H1 (cell line): ENCODE measurements at regions not wholly inside any gene's neighbourhood (a gene's known extent, or its start where the extent isn't known, plus 50 kb on each side); places are given as distances from the start of the nearest gene placed in this dataset.

Experiments
- CTCF ChIA-PET: fragments of 300-600 bp; sonication (Branson Sonifier 250); formaldehyde crosslinking; loops from one replicate; lab custom pipeline; 2021; ENCODE audit not compliant: partially characterized antibody; lab: Charles Lee
- POLR2A ChIA-PET: fragments of 300-600 bp; sonication (Branson Sonifier 250); formaldehyde crosslinking; loops from one replicate; lab custom pipeline; 2021; ENCODE audit warnings: inconsistent platforms; ENCODE audit not compliant: partially characterized antibody; lab: Charles Lee
- DNase-seq, 2 experiments: peaks; one replicate each; pipeline versions ENCODE4 v3.0.0 to v3.0.0-alpha.2; 2010 to 2022; ENCODE audit warnings: low spot score in 2 of 2, low read depth in 1 of 2, mixed read lengths in 1 of 2
- FAIRE-seq: peaks from 2 replicates; lab custom pipeline; 2011; peaks lifted over from hg19 to GRCh38; lab: Jason Lieb, UNC
- H2AFZ ChIP-seq: 2 replicates; pipeline ENCODE4 v1.8.1; 2012; ENCODE audit warnings: low read length, inconsistent platforms
- H2AK5ac ChIP-seq: 2 replicates; pipeline ENCODE4 v1.6.1; 2013; ENCODE audit warnings: low read depth, low read length
- H2BK120ac ChIP-seq: replicated peaks from 2 replicates; pipeline ENCODE3; 2013; ENCODE audit warnings: low read depth, low read length, inconsistent platforms
- H2BK12ac ChIP-seq: 2 replicates; pipeline ENCODE4 v1.6.1; 2013; ENCODE audit warnings: low read depth, low read length
- H2BK15ac ChIP-seq: 2 replicates; pipeline ENCODE4 v1.6.1; 2013; ENCODE audit warnings: low read length
- H2BK20ac ChIP-seq: 2 replicates; pipeline ENCODE4 v1.6.1; 2013; ENCODE audit warnings: low read length
- H2BK5ac ChIP-seq: 2 replicates; pipeline ENCODE4 v1.6.1; 2013; ENCODE audit warnings: low read depth, low read length
- H3K14ac ChIP-seq: 2 replicates; pipeline ENCODE4 v1.6.1; 2013; ENCODE audit warnings: inconsistent platforms; ENCODE audit not compliant: insufficient read length
- H3K18ac ChIP-seq: 2 replicates; pipeline ENCODE4 v1.6.1; 2013; ENCODE audit warnings: low read length; ENCODE audit errors: extremely low read depth
- H3K23ac ChIP-seq: 2 replicates; pipeline ENCODE4 v1.6.1; 2013; ENCODE audit warnings: inconsistent platforms; ENCODE audit not compliant: insufficient read length
- H3K23me2 ChIP-seq: 2 replicates; pipeline ENCODE4 v1.6.1; 2013; ENCODE audit warnings: low read depth, low read length
- H3K27ac ChIP-seq: 2 replicates; pipeline ENCODE4 v1.6.1; 2011; ENCODE audit warnings: low read depth, low read length, inconsistent platforms
- H3K27me3 ChIP-seq, 4 experiments: replicated peaks in 1 of 4; 1 replicate in 1 of 4; 2 replicates in 3 of 4; pipeline versions ENCODE4 v1.6.1 to v1.8.1; 2011 to 2013; ENCODE audit warnings: low read length in 3 of 4, mild to moderate bottlenecking in 3 of 4, inconsistent platforms in 2 of 4, mixed read lengths in 2 of 4, moderate library complexity in 1 of 4; ENCODE audit not compliant: control insufficient read depth in 3 of 4, insufficient read depth in 3 of 4; ENCODE audit errors: extremely low read depth in 1 of 4
- H3K36me3 ChIP-seq, 4 experiments: 2 replicates each; pipeline versions ENCODE4 v1.6.1 to v1.8.1; 2011 to 2013; ENCODE audit warnings: mild to moderate bottlenecking in 4 of 4, low read length in 3 of 4, moderate library complexity in 2 of 4, control low read depth in 1 of 4, inconsistent platforms in 1 of 4; ENCODE audit not compliant: insufficient read depth in 4 of 4, control insufficient read depth in 2 of 4
- H3K4ac ChIP-seq: replicated peaks from 2 replicates; pipeline ENCODE3; 2013; ENCODE audit warnings: low read length, low read depth, mixed read lengths, inconsistent platforms; ENCODE audit not compliant: insufficient read length
- H3K4me1 ChIP-seq, 4 experiments: replicated peaks in 1 of 4; 1 replicate in 1 of 4; 2 replicates in 3 of 4; pipeline versions ENCODE4 v1.6.1 to v1.8.1; 2011 to 2013; ENCODE audit warnings: low read length in 3 of 4, inconsistent platforms in 2 of 4, mixed read lengths in 1 of 4; ENCODE audit not compliant: insufficient read depth in 4 of 4, control insufficient read depth in 3 of 4
- H3K4me2 ChIP-seq, 2 experiments: 2 replicates each; pipeline versions ENCODE4 v1.6.1 to v1.8.1; 2011 to 2013; ENCODE audit warnings: low read depth in 2 of 2, low read length in 2 of 2, control low read depth in 1 of 2, inconsistent platforms in 1 of 2, mild to moderate bottlenecking in 1 of 2; ENCODE audit not compliant: insufficient read depth in 1 of 2
- H3K4me3 ChIP-seq, 4 experiments: fragments of 200-600, 300-600 bp in 1 of 4; sonication (generic), shearing (Covaris generic), sonication (Bioruptor Twin) in 1 of 4; 2 replicates each; pipeline versions ENCODE4 v1.5.1 to v1.8.1; 2011 to 2016; ENCODE audit warnings: low read length in 4 of 4, low read depth in 3 of 4, control low read depth in 2 of 4, inconsistent platforms in 2 of 4, mild to moderate bottlenecking in 2 of 4, mixed read lengths in 1 of 4, moderate library complexity in 1 of 4; ENCODE audit not compliant: insufficient read depth in 2 of 4; ENCODE audit errors: extremely low read depth in 1 of 4
- H3K56ac ChIP-seq: replicated peaks from 2 replicates; pipeline ENCODE3; 2013; ENCODE audit warnings: low read depth, mild to moderate bottlenecking, mixed read lengths, low read length, inconsistent platforms; ENCODE audit not compliant: insufficient read length
- H3K79me1 ChIP-seq: 2 replicates; pipeline ENCODE4 v1.6.1; 2013; ENCODE audit warnings: low read depth, low read length, control low read depth
- H3K79me2 ChIP-seq, 2 experiments: 2 replicates each; pipeline versions ENCODE4 v1.6.1 to v1.8.1; 2012 to 2013; ENCODE audit warnings: low read length in 2 of 2, mild to moderate bottlenecking in 2 of 2, inconsistent platforms in 1 of 2; ENCODE audit not compliant: insufficient read depth in 2 of 2, control insufficient read depth in 1 of 2
- H3K9ac ChIP-seq, 4 experiments: replicated peaks in 1 of 4; 1 replicate in 1 of 4; 2 replicates in 3 of 4; pipeline versions ENCODE4 v1.6.1 to v1.8.1; 2011 to 2013; ENCODE audit warnings: low read depth in 3 of 4, low read length in 3 of 4, control low read depth in 2 of 4, mild to moderate bottlenecking in 2 of 4, moderate library complexity in 2 of 4, inconsistent platforms in 1 of 4; ENCODE audit errors: extremely low read depth in 1 of 4
- H3K9me3 ChIP-seq, 2 experiments: 2 replicates each; pipeline versions ENCODE4 v1.6.1 to v1.8.1; 2012 to 2013; ENCODE audit warnings: mild to moderate bottlenecking in 2 of 2, moderate library complexity in 2 of 2, control low read depth in 1 of 2, inconsistent platforms in 1 of 2, low read depth in 1 of 2, low read length in 1 of 2, mixed read lengths in 1 of 2; ENCODE audit not compliant: insufficient read depth in 2 of 2
- H4K20me1 ChIP-seq, 2 experiments: replicated peaks in 1 of 2; 2 replicates each; pipeline versions ENCODE3 to v1.8.1; 2011 to 2013; ENCODE audit warnings: inconsistent platforms in 2 of 2, low read length in 2 of 2, mild to moderate bottlenecking in 1 of 2; ENCODE audit not compliant: insufficient read depth in 2 of 2, control insufficient read depth in 1 of 2
- H4K5ac ChIP-seq: 2 replicates; pipeline ENCODE4 v1.6.1; 2013; ENCODE audit warnings: low read length, low read depth, mixed read lengths, inconsistent platforms; ENCODE audit not compliant: insufficient read length
- H4K8ac ChIP-seq: 2 replicates; pipeline ENCODE4 v1.8.0; 2013; ENCODE audit warnings: mild to moderate bottlenecking, moderate library complexity, low read length, inconsistent platforms; ENCODE audit not compliant: insufficient read depth; ENCODE audit errors: extremely low read depth
- H4K91ac ChIP-seq: replicated peaks from 2 replicates; pipeline ENCODE3; 2013; ENCODE audit warnings: low read length, mixed read lengths, inconsistent platforms; ENCODE audit not compliant: insufficient read length
- GTF2F1 ChIP-seq: IDR thresholded peaks from 2 replicates; pipeline ENCODE4 v1.6.1; 2012; ENCODE audit warnings: low read depth, low read length, improper control_type of control experiment, borderline replicate concordance
- MAFK ChIP-seq: IDR thresholded peaks from 2 replicates; pipeline ENCODE4 v1.6.1; 2012; ENCODE audit warnings: low read depth, mild to moderate bottlenecking, improper control_type of control experiment, low read length
- PHF8 ChIP-seq: fragments of 200-600 bp; sonication (generic); conservative IDR thresholded peaks from 2 replicates; pipeline ENCODE4 v1.7.1; 2012; ENCODE audit warnings: low read depth, mild to moderate bottlenecking, inconsistent platforms, low read length, moderate library complexity
- POLR2A ChIP-seq, 2 experiments: IDR thresholded peaks; 1 replicate in 1 of 2; 2 replicates in 1 of 2; pipeline ENCODE4 v1.6.1; 2011; ENCODE audit warnings: low read depth in 2 of 2, low read length in 2 of 2, mild to moderate bottlenecking in 2 of 2; ENCODE audit errors: control extremely low read depth in 1 of 2
- SIN3A ChIP-seq, 2 experiments: IDR thresholded peaks in 1 of 2; conservative IDR thresholded peaks in 1 of 2; 2 replicates each; pipeline ENCODE4 v1.6.1; 2011 to 2012; ENCODE audit warnings: low read length in 2 of 2, improper control_type of control experiment in 1 of 2, low read depth in 1 of 2, mild to moderate bottlenecking in 1 of 2
- SP2 ChIP-seq: IDR thresholded peaks from 2 replicates; pipeline ENCODE4 v1.6.1; 2012; ENCODE audit warnings: mild to moderate bottlenecking, low read length, inconsistent platforms
- SUZ12 ChIP-seq: fragments of 200-600 bp; sonication (generic); IDR thresholded peaks from 2 replicates; pipeline ENCODE4 v1.6.1; 2012; ENCODE audit warnings: mild to moderate bottlenecking, inconsistent platforms, low read length, moderate library complexity, mixed read lengths
- WGBS, 2 experiments: shearing (Covaris generic) in 1 of 2; methylation state at CpG; one replicate each; pipeline versions ENCODE4 v1.1.6 to v1.1.7; 2013 to 2015; ENCODE audit warnings: low lambda C conversion rate in 2 of 2, mixed read lengths in 2 of 2, inconsistent platforms in 1 of 2, low coverage in 1 of 2, missing lambda C conversion rate in 1 of 2; ENCODE audit not compliant: insufficient replicate concordance in 2 of 2, insufficient coverage in 1 of 2, insufficient read length in 1 of 2; ENCODE audit errors: extremely low coverage in 1 of 2, missing lambda C conversion rate in 1 of 2; 5-methylcytosine and 5-hydroxymethylcytosine counted together
- TF ChIP-seq, protein P1 (sequence below): IDR thresholded peaks from 2 replicates; pipeline ENCODE4 v1.6.1; 2012; ENCODE audit warnings: low read length, inconsistent platforms
- TF ChIP-seq, protein P2 (sequence below): IDR thresholded peaks from 2 replicates; pipeline ENCODE4 v1.6.1; 2011; ENCODE audit warnings: low read length, improper control_type of control experiment

DNA sequence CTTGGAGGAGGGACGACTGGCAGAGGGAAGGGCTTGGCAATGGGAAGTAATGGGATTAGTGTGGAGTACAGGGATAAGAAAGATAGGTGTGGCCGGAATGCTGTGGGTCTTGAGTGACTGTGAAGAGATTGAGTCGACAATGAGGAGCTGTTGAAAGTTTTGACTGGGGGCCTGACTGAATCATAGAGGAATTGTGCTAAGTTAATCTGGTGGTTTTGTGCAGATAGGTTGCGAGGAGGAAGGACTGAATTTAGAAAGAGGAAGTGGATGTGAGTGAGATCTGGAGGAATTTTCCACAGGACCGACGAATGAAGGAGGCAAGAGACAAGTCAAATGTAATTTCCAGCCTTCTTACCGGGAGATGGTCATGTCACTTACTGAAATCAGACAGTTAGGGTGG is 143.9 kb upstream of the RALGAPA2 start:
- no peaks in the 10 kb centered on the region for H3K79me2 ChIP-seq
- H2BK12ac ChIP-seq = no peak overlapping the region
- H3K4me1 ChIP-seq = no peaks in the 10 kb centered on the region
- H3K18ac ChIP-seq = no peak overlapping the region
- H4K8ac ChIP-seq = no peak overlapping the region
- FAIRE-seq = no peak
- H3K4ac ChIP-seq = no peak overlapping the region
- no peak overlapping the region for H2BK20ac ChIP-seq
- no peaks in the 10 kb centered on the region for H4K20me1 ChIP-seq
- H2BK5ac ChIP-seq = no peak overlapping the region
- H3K27ac ChIP-seq = no peak overlapping the region
- H4K5ac ChIP-seq = no peak overlapping the region
- no peaks in the 10 kb centered on the region for H3K23me2 ChIP-seq
- no peak overlapping the region for H2AK5ac ChIP-seq
- no peak overlapping the region for H2BK15ac ChIP-seq
- H2BK120ac ChIP-seq = no peak overlapping the region
- H3K36me3 ChIP-seq = no peaks in the 10 kb centered on the region
- H3K79me1 ChIP-seq = no peaks in the 10 kb centered on the region
- DNase-seq = no peak
- H3K4me2 ChIP-seq = no peak overlapping the region
- CTCF ChIA-PET = interaction anchor here (0.6 to 1.5 kb wide), 3 partner anchors 16 to 328 kb away, joined by 3 to 4 read pairs (median 3); no protein-coding TSS in a partner anchor
- no peak overlapping the region for H2AFZ ChIP-seq
- 87% methylated on average over 7 of the region's 7 CpGs; no CpG with 5 or more reads in 1 of the 2 experiments for WGBS, 2 experiments
- POLR2A ChIA-PET = no interaction called here
- no peaks in the 10 kb centered on the region for H3K27me3 ChIP-seq
- H3K23ac ChIP-seq = no peak overlapping the region
- H3K56ac ChIP-seq = no peak overlapping the region
- no peak overlapping the region for H3K14ac ChIP-seq
- no peak overlapping the region for H3K9ac ChIP-seq
- peaks cover 0 to 3% of the 10 kb centered on the region in 2 experiments; a peak in 1 of 4 replicates for H3K9me3 ChIP-seq
- H3K4me3 ChIP-seq = no peak overlapping the region
- H4K91ac ChIP-seq = no peak overlapping the region
- TF ChIP-seq SIN3A (conservative IDR thresholded peaks at IDR 0.05 in 1 of 2, IDR thresholded peaks at IDR 0.05 in 1 of 2; ENCODE audit: low read depth in 1 of 2, low read length in 2 of 2) = no peak
- TF ChIP-seq SUZ12 = no peak
- no peak for TF ChIP-seq MAFK
- no peak for TF ChIP-seq PHF8
- no peak for TF ChIP-seq GTF2F1
- TF ChIP-seq, protein P1, sequence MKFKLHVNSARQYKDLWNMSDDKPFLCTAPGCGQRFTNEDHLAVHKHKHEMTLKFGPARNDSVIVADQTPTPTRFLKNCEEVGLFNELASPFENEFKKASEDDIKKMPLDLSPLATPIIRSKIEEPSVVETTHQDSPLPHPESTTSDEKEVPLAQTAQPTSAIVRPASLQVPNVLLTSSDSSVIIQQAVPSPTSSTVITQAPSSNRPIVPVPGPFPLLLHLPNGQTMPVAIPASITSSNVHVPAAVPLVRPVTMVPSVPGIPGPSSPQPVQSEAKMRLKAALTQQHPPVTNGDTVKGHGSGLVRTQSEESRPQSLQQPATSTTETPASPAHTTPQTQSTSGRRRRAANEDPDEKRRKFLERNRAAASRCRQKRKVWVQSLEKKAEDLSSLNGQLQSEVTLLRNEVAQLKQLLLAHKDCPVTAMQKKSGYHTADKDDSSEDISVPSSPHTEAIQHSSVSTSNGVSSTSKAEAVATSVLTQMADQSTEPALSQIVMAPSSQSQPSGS = no peak
- TF ChIP-seq SP2 = no peak
- TF ChIP-seq, protein P2, sequence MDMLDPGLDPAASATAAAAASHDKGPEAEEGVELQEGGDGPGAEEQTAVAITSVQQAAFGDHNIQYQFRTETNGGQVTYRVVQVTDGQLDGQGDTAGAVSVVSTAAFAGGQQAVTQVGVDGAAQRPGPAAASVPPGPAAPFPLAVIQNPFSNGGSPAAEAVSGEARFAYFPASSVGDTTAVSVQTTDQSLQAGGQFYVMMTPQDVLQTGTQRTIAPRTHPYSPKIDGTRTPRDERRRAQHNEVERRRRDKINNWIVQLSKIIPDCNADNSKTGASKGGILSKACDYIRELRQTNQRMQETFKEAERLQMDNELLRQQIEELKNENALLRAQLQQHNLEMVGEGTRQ = no peak
- no peak for TF ChIP-seq POLR2A (IDR thresholded peaks at IDR 0.05; ENCODE audit: control extremely low read depth in 1 of 2, low read depth in 2 of 2, low read length in 2 of 2)
